Astrocyte (in vitro differentiated cells and primary cell): ENCODE measurements at regions not wholly inside any gene's neighbourhood (a gene's known extent, or its start where the extent isn't known, plus 50 kb on each side); places are given as distances from the start of the nearest gene placed in this dataset.

Experiments
- DNase-seq: peaks from one replicate; pipeline ENCODE4 v3.0.0-alpha.2; 2010; ENCODE audit warnings: low read depth
- FAIRE-seq: peaks from 2 replicates; lab custom pipeline; 2011; peaks lifted over from hg19 to GRCh38; lab: Jason Lieb, UNC
- H2AFZ ChIP-seq: 2 replicates; pipeline ENCODE4 v1.6.0; 2012; ENCODE audit warnings: low read depth, low read length, inconsistent platforms
- H3K27ac ChIP-seq: 2 replicates; pipeline ENCODE4 v1.5.1; 2011; ENCODE audit warnings: low read depth, low read length, inconsistent platforms
- H3K27me3 ChIP-seq: 2 replicates; pipeline ENCODE4 v1.6.0; 2011; ENCODE audit warnings: low read length, inconsistent platforms; ENCODE audit not compliant: insufficient read depth
- H3K36me3 ChIP-seq: 2 replicates; pipeline ENCODE4 v1.5.1; 2011; ENCODE audit warnings: low read length, inconsistent platforms; ENCODE audit not compliant: insufficient read depth
- H3K4me1 ChIP-seq: 2 replicates; pipeline ENCODE4 v1.5.1; 2011; ENCODE audit warnings: low read length, inconsistent platforms; ENCODE audit not compliant: insufficient read depth
- H3K4me2 ChIP-seq: 2 replicates; pipeline ENCODE4 v1.6.0; 2012; ENCODE audit warnings: low read length, inconsistent platforms
- H3K4me3 ChIP-seq: 2 replicates; pipeline ENCODE4 v1.5.1; 2011; ENCODE audit warnings: low read depth, mild to moderate bottlenecking, low read length, inconsistent platforms; ENCODE audit not compliant: insufficient read depth
- H3K79me2 ChIP-seq: 2 replicates; pipeline ENCODE4 v1.6.0; 2012; ENCODE audit warnings: mild to moderate bottlenecking, low read length, inconsistent platforms; ENCODE audit not compliant: insufficient read depth
- H3K9ac ChIP-seq: 2 replicates; pipeline ENCODE4 v1.6.0; 2012; ENCODE audit warnings: mild to moderate bottlenecking, low read length, inconsistent platforms
- H3K9me3 ChIP-seq: 2 replicates; pipeline ENCODE4 v1.5.1; 2012; ENCODE audit warnings: low read depth, mild to moderate bottlenecking, low read length, inconsistent platforms; ENCODE audit not compliant: insufficient read depth
- H4K20me1 ChIP-seq: 2 replicates; pipeline ENCODE4 v1.6.0; 2012; ENCODE audit warnings: low read length, inconsistent platforms; ENCODE audit not compliant: insufficient read depth
- H3K27ac Mint-ChIP-seq: one replicate; pipeline ENCODE4 v1.8.0; 2021; ENCODE audit warnings: mild to moderate bottlenecking, mixed read lengths; ENCODE audit not compliant: unreplicated experiment
- H3K27me3 Mint-ChIP-seq: one replicate; pipeline ENCODE4 v1.8.0; 2021; ENCODE audit warnings: low read depth, mixed read lengths; ENCODE audit not compliant: unreplicated experiment
- H3K36me3 Mint-ChIP-seq: one replicate; pipeline ENCODE4 v1.8.0; 2021; ENCODE audit warnings: low read depth, mixed read lengths; ENCODE audit not compliant: unreplicated experiment
- H3K4me1 Mint-ChIP-seq: one replicate; pipeline ENCODE4 v1.8.0; 2021; ENCODE audit warnings: low read depth, mixed read lengths; ENCODE audit not compliant: unreplicated experiment
- H3K4me3 Mint-ChIP-seq: one replicate; pipeline ENCODE4 v1.8.0; 2021; ENCODE audit warnings: mild to moderate bottlenecking, moderate library complexity, mixed read lengths; ENCODE audit not compliant: unreplicated experiment
- H3K9me3 Mint-ChIP-seq: one replicate; pipeline ENCODE4 v1.8.0; 2021; ENCODE audit warnings: mild to moderate bottlenecking, mixed read lengths; ENCODE audit not compliant: unreplicated experiment
- EZH2 ChIP-seq: IDR thresholded peaks from 2 replicates; pipeline ENCODE4 v1.6.1; 2012; ENCODE audit warnings: mild to moderate bottlenecking, low read length, inconsistent platforms; ENCODE audit not compliant: insufficient read depth
- TF ChIP-seq, protein P1 (sequence below): IDR thresholded peaks from 2 replicates; pipeline ENCODE4 v1.5.1; 2011; ENCODE audit warnings: low read depth, mild to moderate bottlenecking, inconsistent platforms, low read length, moderate library complexity; ENCODE audit not compliant: insufficient read depth

DNA sequence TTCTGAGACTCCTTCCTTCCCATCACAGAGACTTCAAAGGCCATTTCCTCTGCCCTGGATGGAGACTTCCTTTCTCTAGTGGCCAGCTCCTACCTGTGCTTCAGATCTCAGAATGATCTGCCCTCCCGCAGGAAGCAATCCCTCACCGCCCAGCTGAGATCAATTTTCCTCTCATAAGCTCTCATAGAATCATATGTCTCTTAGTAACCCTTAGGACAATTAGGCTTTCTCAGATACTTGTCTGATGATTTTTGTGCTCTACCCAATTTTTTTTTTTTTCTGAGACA lies 212.6 kb upstream of the PRSS58 start:
- FAIRE-seq (no peak), DNase-seq (no peak)
- Mint-ChIP-seq H3K27ac (no peak overlapping the region), H3K36me3 (no peaks in the 10 kb centered on the region), H3K4me3 (no peak overlapping the region), H3K4me1 (no peaks in the 10 kb centered on the region), H3K27me3 (peaks cover 4% of the 10 kb centered on the region), H3K9me3 (no peaks in the 10 kb centered on the region)
- no peak overlapping the region for H3K27ac ChIP-seq
- no peak overlapping the region for H3K4me2 ChIP-seq
- no peaks in the 10 kb centered on the region for H3K27me3 ChIP-seq
- no peak overlapping the region for H2AFZ ChIP-seq
- H3K9me3 ChIP-seq = no peaks in the 10 kb centered on the region
- H3K4me1 ChIP-seq = no peaks in the 10 kb centered on the region
- TF ChIP-seq EZH2 = no peak
- TF ChIP-seq, protein P1, sequence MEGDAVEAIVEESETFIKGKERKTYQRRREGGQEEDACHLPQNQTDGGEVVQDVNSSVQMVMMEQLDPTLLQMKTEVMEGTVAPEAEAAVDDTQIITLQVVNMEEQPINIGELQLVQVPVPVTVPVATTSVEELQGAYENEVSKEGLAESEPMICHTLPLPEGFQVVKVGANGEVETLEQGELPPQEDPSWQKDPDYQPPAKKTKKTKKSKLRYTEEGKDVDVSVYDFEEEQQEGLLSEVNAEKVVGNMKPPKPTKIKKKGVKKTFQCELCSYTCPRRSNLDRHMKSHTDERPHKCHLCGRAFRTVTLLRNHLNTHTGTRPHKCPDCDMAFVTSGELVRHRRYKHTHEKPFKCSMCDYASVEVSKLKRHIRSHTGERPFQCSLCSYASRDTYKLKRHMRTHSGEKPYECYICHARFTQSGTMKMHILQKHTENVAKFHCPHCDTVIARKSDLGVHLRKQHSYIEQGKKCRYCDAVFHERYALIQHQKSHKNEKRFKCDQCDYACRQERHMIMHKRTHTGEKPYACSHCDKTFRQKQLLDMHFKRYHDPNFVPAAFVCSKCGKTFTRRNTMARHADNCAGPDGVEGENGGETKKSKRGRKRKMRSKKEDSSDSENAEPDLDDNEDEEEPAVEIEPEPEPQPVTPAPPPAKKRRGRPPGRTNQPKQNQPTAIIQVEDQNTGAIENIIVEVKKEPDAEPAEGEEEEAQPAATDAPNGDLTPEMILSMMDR = no peak
- H3K4me3 ChIP-seq = no peak overlapping the region
- no peak overlapping the region for H3K9ac ChIP-seq
- H4K20me1 ChIP-seq = no peaks in the 10 kb centered on the region
- no peaks in the 10 kb centered on the region for H3K79me2 ChIP-seq
- no peaks in the 10 kb centered on the region for H3K36me3 ChIP-seq

DNA sequence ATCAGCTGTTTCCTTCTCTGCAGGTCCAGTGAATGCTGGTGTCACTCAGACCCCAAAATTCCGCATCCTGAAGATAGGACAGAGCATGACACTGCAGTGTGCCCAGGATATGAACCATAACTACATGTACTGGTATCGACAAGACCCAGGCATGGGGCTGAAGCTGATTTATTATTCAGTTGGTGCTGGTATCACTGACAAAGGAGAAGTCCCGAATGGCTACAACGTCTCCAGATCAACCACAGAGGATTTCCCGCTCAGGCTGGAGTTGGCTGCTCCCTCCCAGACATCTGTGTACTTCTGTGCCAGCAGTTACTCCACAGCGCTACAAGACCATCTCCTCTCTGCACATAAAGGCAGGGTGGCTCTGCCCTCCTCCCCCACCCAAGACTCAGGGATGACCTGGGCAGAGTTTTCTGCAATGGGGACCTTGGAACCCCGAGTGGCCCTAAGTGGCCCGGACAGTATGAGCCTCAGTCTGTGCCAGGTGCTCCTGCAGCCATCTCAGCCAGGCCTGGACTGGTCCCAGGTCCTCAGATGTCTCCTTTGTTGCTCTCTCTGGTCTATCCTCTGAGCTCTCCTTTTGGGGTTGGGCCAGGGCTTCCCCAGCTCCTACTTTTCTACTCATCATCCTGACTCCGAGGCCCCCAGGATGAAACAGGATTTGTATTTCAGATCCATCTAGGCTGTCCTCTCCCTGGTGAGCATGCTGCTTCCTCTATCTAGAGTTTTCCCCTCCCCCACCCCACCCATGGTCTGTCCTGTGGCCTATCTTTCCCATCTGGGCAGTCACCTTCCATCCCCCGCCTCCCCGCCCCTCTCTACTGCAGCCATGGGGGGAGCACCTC lies 212.1 kb upstream of the PRSS58 start:
- TF ChIP-seq EZH2 = no peak
- TF ChIP-seq, protein P1 = no peak
- H4K20me1 ChIP-seq = no peaks in the 10 kb centered on the region
- H3K36me3 ChIP-seq = no peaks in the 10 kb centered on the region
- no peaks in the 10 kb centered on the region for H3K27me3 ChIP-seq
- no peaks in the 10 kb centered on the region for H3K9me3 ChIP-seq
- DNase-seq (no peak), FAIRE-seq (no peak)
- H3K27me3 Mint-ChIP-seq = peaks cover 4% of the 10 kb centered on the region
- no peaks in the 10 kb centered on the region for H3K36me3 Mint-ChIP-seq
- no peak overlapping the region for H3K4me3 Mint-ChIP-seq
- no peak overlapping the region for H3K27ac Mint-ChIP-seq
- H3K4me2 ChIP-seq = no peak overlapping the region
- H3K4me1 Mint-ChIP-seq = no peaks in the 10 kb centered on the region
- H3K9me3 Mint-ChIP-seq = no peaks in the 10 kb centered on the region
- H3K27ac ChIP-seq = no peak overlapping the region
- H3K4me3 ChIP-seq = no peak overlapping the region
- H3K4me1 ChIP-seq = no peaks in the 10 kb centered on the region
- no peaks in the 10 kb centered on the region for H3K79me2 ChIP-seq
- no peak overlapping the region for H2AFZ ChIP-seq
- H3K9ac ChIP-seq = no peak overlapping the region

DNA sequence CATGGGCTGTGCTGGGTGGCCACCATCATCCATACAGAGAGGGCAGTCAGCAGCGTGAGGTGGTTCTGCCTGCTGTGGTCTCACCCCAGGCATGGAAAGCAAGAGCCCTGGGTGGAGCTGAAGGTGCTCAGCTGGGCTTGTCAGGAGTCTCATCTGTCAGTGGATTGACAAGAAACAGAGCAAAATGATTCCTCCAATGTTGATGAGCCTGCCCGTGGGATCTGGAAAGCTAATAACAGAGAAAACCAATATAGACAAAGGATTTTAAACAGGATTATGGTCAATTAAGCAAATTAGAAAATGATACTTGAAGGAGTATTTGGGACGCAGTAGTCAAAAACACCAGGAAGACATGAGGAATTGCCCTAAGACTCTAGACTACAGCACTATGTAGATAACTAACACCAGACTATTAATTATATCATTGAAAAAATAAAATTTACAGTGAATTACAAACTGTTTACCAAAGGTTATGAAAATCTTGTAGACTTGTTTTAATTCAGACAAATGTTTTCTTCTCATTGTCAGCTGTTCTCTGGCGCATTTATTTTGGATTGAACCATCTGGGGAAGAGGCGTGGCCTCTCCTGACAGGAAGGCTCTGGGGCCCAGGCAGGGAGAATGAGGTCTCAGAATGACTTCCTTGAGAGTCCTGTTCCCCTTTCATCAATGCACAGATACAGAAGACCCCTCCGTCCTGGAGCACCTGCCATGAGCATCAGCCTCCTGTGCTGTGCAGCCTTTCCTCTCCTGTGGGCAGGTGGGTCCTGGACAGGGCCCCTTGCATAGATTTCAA lies 211.2 kb upstream of the PRSS58 start:
- H4K20me1 ChIP-seq = no peaks in the 10 kb centered on the region

More for the DNA sequence above, 211.2 kb upstream of the PRSS58 start:
- H3K9ac ChIP-seq = no peak overlapping the region
- H3K4me3 ChIP-seq = no peak overlapping the region
- no peak overlapping the region for H3K4me2 ChIP-seq
- no peaks in the 10 kb centered on the region for H3K4me1 ChIP-seq
- FAIRE-seq (no peak), DNase-seq (no peak)
- Mint-ChIP-seq H3K27ac (no peak overlapping the region), H3K27me3 (peaks cover 4% of the 10 kb centered on the region), H3K36me3 (no peaks in the 10 kb centered on the region), H3K4me3 (no peak overlapping the region), H3K9me3 (no peaks in the 10 kb centered on the region), H3K4me1 (no peaks in the 10 kb centered on the region)
- no peak overlapping the region for H2AFZ ChIP-seq
- no peaks in the 10 kb centered on the region for H3K9me3 ChIP-seq
- no peaks in the 10 kb centered on the region for H3K27me3 ChIP-seq
- no peaks in the 10 kb centered on the region for H3K36me3 ChIP-seq
- H3K79me2 ChIP-seq = no peaks in the 10 kb centered on the region
- TF ChIP-seq, protein P1 = no peak
- TF ChIP-seq EZH2 = no peak
- no peak overlapping the region for H3K27ac ChIP-seq
